DOHH2 (cell line): ENCODE measurements at regions not wholly inside any gene's neighbourhood (a gene's known extent, or its start where the extent isn't known, plus 50 kb on each side); places are given as distances from the start of the nearest gene placed in this dataset.

Source experiments
- EZH2phosphoT487 ChIP-seq: fragments of 200-600 bp; sonication (generic); IDR thresholded peaks from 2 replicates; pipeline ENCODE4 v1.6.1; 2017; ENCODE audit warnings: borderline replicate concordance, mild to moderate bottlenecking, antibody characterized with exemption, low read length, moderate library complexity, mixed read lengths
- TF ChIP-seq, protein P1 (sequence below): fragments of 200-600 bp; sonication (generic); IDR thresholded peaks from one replicate; pipeline ENCODE4 v1.5.1; 2014; ENCODE audit warnings: antibody characterized with exemption, mild to moderate bottlenecking, low read depth, low read length; ENCODE audit not compliant: poor library complexity, severe bottlenecking

DNA sequence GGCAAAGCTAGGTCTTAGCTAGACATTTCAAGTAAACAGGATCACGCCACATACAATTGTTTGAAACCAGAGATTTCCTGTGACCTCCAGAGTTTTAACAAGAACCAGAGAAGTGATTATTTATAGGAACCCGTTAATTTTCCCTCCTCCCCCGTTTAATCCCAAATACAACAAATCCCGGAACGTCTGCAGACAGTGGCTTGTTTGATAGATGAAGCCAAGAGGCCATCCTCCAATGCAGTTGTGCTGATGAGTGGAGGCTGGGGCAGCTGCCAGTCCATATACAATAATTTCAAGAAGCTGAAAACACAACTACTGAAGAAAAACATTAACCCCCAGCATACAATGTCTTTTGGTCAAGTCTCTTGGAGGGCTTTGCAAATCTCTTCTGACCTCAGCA lies 971.6 kb upstream of the ZNF722 start:
- TF ChIP-seq, protein P1, sequence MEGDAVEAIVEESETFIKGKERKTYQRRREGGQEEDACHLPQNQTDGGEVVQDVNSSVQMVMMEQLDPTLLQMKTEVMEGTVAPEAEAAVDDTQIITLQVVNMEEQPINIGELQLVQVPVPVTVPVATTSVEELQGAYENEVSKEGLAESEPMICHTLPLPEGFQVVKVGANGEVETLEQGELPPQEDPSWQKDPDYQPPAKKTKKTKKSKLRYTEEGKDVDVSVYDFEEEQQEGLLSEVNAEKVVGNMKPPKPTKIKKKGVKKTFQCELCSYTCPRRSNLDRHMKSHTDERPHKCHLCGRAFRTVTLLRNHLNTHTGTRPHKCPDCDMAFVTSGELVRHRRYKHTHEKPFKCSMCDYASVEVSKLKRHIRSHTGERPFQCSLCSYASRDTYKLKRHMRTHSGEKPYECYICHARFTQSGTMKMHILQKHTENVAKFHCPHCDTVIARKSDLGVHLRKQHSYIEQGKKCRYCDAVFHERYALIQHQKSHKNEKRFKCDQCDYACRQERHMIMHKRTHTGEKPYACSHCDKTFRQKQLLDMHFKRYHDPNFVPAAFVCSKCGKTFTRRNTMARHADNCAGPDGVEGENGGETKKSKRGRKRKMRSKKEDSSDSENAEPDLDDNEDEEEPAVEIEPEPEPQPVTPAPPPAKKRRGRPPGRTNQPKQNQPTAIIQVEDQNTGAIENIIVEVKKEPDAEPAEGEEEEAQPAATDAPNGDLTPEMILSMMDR = no peak
- TF ChIP-seq EZH2phosphoT487 = no peak
